Adrenal gland (tissue), 9 donors: ENCODE measurements at regions not wholly inside any gene's neighbourhood (a gene's known extent, or its start where the extent isn't known, plus 50 kb on each side); places are given as distances from the start of the nearest gene placed in this dataset.

Experiments used
- DNase-seq, 7 donors: peaks; one replicate each; pipeline ENCODE4 v3.0.0-alpha.2; 2019 to 2020
- H3K27ac ChIP-seq, 5 donors: fragments of 200-600 bp; sonication (generic) in 4 of 5; 1 replicate in 3 of 5; 2 replicates in 2 of 5; pipeline versions ENCODE4 v1.5.1 to v1.8.0; 2016 to 2020; ENCODE audit warnings: mild to moderate bottlenecking in 1 of 5
- H3K27me3 ChIP-seq: fragments of 200-600 bp; 2 replicates; pipeline ENCODE4 v1.8.0; 2021
- H3K36me3 ChIP-seq, 2 donors: fragments of 200-600 bp; replicated peaks in 1 of 2; 1 replicate in 1 of 2; 2 replicates in 1 of 2; pipeline versions ENCODE4 v1.5.1 to v1.8.0; 2018 to 2022
- H3K4me1 ChIP-seq, 2 donors: fragments of 200-600 bp; replicated peaks in 1 of 2; 1 replicate in 1 of 2; 2 replicates in 1 of 2; pipeline versions ENCODE4 v1.5.1 to v1.8.0; 2018 to 2021
- H3K4me3 ChIP-seq, 4 donors: fragments of 200-600 bp; sonication (generic) in 3 of 4; one replicate each; pipeline ENCODE4 v1.5.1; 2016 to 2018
- H3K9me3 ChIP-seq, 3 donors: fragments of 200-600 bp; sonication (generic) in 1 of 3; replicated peaks in 1 of 3; 1 replicate in 2 of 3; 2 replicates in 1 of 3; pipeline versions ENCODE4 v1.5.1 to v1.8.0; 2016 to 2021
- POLR2A ChIP-seq, 2 donors: fragments of 450-650 bp; IDR thresholded peaks; one replicate each; pipeline ENCODE4 v1.6.1; 2017; ENCODE audit warnings: antibody characterized with exemption in 2 of 2, mild to moderate bottlenecking in 2 of 2, moderate library complexity in 1 of 2
- WGBS, 4 donors: extraction: QIAGEN DNeasy Blood & Tissue Kit in 2 of 4; methylation state at CpG; one replicate each; pipeline versions ENCODE4 v1.1.5 to v1.1.7; 2013 to 2017; 5-methylcytosine and 5-hydroxymethylcytosine counted together
- intact Hi-C, 2 donors: fragments of 100-400 bp; cut with DNase I; formaldehyde crosslinking; loops; one replicate each; pipeline versions ENCODE4 v1.14.1 to v1.15.0; 2022 to 2023
- TF ChIP-seq, protein P1 (sequence below), 6 experiments: fragments of 450-650 bp in 4 of 6; fragments of 200-600 bp in 2 of 6; sonication (generic) in 1 of 6; IDR thresholded peaks; 1 replicate in 5 of 6; 2 replicates in 1 of 6; pipeline versions ENCODE4 v1.5.1 to v1.8.0; 2016 to 2021; ENCODE audit warnings: antibody characterized with exemption in 6 of 6, mild to moderate bottlenecking in 2 of 6, moderate library complexity in 1 of 6
- donor health status: healthy with polysubstance abuse.
- donor health status: Bipolar disorder and iron deficiency.
- donor health status: DM: yes; HTN: yes; CAD: no.
- donor health status: DM: no; HTN: no; CAD: no.
- donor health status: DM: no; HTN: no; CAD: no.

DNA sequence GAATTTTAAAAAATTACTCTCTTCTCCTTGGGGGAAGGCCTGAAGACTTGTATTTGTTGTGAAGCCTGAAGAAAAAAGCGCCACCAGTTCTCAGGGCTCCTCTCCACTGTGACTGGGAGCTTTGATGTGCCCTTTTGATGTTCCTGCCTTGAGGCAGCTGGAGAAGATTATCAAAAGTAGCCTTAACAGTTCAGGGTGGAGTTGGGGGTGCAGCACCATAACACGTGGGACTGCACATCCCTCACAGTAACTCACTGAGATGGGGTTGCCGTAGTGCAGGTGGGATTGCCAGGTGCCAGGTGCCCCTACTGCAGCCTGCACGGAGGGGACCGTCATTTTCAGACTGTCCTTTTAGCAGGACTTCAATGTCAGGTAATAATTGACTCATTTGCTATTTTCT, 474.1 kb downstream of the ETNK1 start:
- Histone ChIP-seq H3K36me3 (no peaks in the 10 kb centered on the region), H3K27me3 (no peaks in the 10 kb centered on the region), H3K9me3 (no peaks in the 10 kb centered on the region), H3K4me1 (no peaks in the 10 kb centered on the region), H3K27ac (no peak overlapping the region), H3K4me3 (no peak overlapping the region)
- TF ChIP-seq, protein P1, sequence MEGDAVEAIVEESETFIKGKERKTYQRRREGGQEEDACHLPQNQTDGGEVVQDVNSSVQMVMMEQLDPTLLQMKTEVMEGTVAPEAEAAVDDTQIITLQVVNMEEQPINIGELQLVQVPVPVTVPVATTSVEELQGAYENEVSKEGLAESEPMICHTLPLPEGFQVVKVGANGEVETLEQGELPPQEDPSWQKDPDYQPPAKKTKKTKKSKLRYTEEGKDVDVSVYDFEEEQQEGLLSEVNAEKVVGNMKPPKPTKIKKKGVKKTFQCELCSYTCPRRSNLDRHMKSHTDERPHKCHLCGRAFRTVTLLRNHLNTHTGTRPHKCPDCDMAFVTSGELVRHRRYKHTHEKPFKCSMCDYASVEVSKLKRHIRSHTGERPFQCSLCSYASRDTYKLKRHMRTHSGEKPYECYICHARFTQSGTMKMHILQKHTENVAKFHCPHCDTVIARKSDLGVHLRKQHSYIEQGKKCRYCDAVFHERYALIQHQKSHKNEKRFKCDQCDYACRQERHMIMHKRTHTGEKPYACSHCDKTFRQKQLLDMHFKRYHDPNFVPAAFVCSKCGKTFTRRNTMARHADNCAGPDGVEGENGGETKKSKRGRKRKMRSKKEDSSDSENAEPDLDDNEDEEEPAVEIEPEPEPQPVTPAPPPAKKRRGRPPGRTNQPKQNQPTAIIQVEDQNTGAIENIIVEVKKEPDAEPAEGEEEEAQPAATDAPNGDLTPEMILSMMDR (IDR thresholded peaks at IDR 0.05): no peak
- no peak for TF ChIP-seq POLR2A (IDR thresholded peaks at IDR 0.05)
- no peak for DNase-seq
- 38 to 64% (median 53%) methylated on average over 5 of the region's 5 CpGs for WGBS, 4 donors
- intact Hi-C loops: no loop called here

GRCh38 chr12:23099604-23100003, 474.6 kb downstream of the ETNK1 start:
- no peaks in the 10 kb centered on the region for H3K36me3 ChIP-seq
- no peak for DNase-seq
- H3K27me3 ChIP-seq: no peaks in the 10 kb centered on the region
- no peak overlapping the region for H3K27ac ChIP-seq
- H3K4me1 ChIP-seq: no peaks in the 10 kb centered on the region
- H3K9me3 ChIP-seq: no peaks in the 10 kb centered on the region
- H3K4me3 ChIP-seq: no peak overlapping the region
- intact Hi-C loops: no loop called here
- no peak for TF ChIP-seq POLR2A (IDR thresholded peaks at IDR 0.05)
- TF ChIP-seq, protein P1 (IDR thresholded peaks at IDR 0.05): no peak

- no peak overlapping the region for H3K4me3 ChIP-seq
- DNase-seq: no peak
- no peaks in the 10 kb centered on the region for H3K9me3 ChIP-seq
- WGBS, 4 donors: 53 to 64% (median 59%) methylated on average over 4 of the region's 4 CpGs
- intact Hi-C loops: no loop called here
- H3K4me1 ChIP-seq: no peaks in the 10 kb centered on the region
- no peak overlapping the region for H3K27ac ChIP-seq
- no peaks in the 10 kb centered on the region for H3K27me3 ChIP-seq
- H3K36me3 ChIP-seq: no peaks in the 10 kb centered on the region
- no peak for TF ChIP-seq POLR2A (IDR thresholded peaks at IDR 0.05)
- TF ChIP-seq, protein P1 (IDR thresholded peaks at IDR 0.05): no peak
Observed at GRCh38 chr12:23108957-23109356, 484.0 kb downstream of the ETNK1 start.

DNA sequence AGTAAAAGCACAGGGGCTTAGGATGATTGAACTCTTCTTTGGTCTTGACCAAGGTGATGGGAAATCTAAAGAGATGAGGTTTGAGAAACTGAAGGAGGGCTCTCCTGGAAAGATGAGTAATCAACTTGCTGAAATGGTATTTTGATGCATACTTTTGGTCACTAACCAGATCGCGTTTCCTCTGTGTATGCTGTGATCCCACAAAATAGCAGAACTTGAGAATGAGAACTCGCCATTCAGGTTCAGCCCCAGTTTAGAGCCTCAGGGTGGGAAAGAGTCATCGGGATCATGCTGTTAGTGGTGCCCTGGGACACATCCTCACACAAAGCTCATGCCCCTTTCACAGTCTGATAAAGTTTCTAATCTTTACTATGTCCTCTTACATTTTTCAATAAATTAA, 488.8 kb downstream of the ETNK1 start:
- intact Hi-C loops: no loop called here
- TF ChIP-seq POLR2A (IDR thresholded peaks at IDR 0.05): no peak
- TF ChIP-seq, protein P1 (IDR thresholded peaks at IDR 0.05): no peak
- no peaks in the 10 kb centered on the region for H3K9me3 ChIP-seq
- no peaks in the 10 kb centered on the region for H3K4me1 ChIP-seq
- no peak for DNase-seq
- H3K27ac ChIP-seq: no peak overlapping the region
- WGBS, 4 donors: 74 to 80% (median 78%) methylated on average over 4 of the region's 4 CpGs
- H3K4me3 ChIP-seq: no peak overlapping the region
- no peaks in the 10 kb centered on the region for H3K36me3 ChIP-seq
- no peaks in the 10 kb centered on the region for H3K27me3 ChIP-seq
